HCT116 (cell line): ENCODE measurements at regions not wholly inside any gene's neighbourhood (a gene's known extent, or its start where the extent isn't known, plus 50 kb on each side); places are given as distances from the start of the nearest gene placed in this dataset.

Experiments used
- CEBPB ChIP-seq: IDR thresholded peaks from 2 replicates; pipeline ENCODE4 v1.6.1; 2012; ENCODE audit warnings: low read depth
- EZH2 ChIP-seq: fragments of 200-600 bp; sonication (generic); IDR thresholded peaks from 2 replicates; pipeline ENCODE4 v1.6.1; 2017; ENCODE audit warnings: antibody characterized with exemption, mixed run types
- POLR2A ChIP-seq: IDR thresholded peaks from 2 replicates; pipeline ENCODE4 v1.7.0; 2011; ENCODE audit warnings: borderline replicate concordance; ENCODE audit not compliant: insufficient read depth, insufficient read length; ENCODE audit errors: extremely low read depth
- POLR2AphosphoS5 ChIP-seq: IDR thresholded peaks from 2 replicates; pipeline ENCODE4 v1.6.1; 2011; ENCODE audit warnings: mild to moderate bottlenecking, low read depth, low read length, moderate library complexity
- SIN3A ChIP-seq: IDR thresholded peaks from 2 replicates; pipeline ENCODE4 v1.6.1; 2012; ENCODE audit warnings: low read depth
- YY1 ChIP-seq: IDR thresholded peaks from 2 replicates; pipeline ENCODE4 v1.6.1; 2011; ENCODE audit warnings: low read length, low read depth, moderate library complexity, mild to moderate bottlenecking; ENCODE audit not compliant: insufficient replicate concordance; ENCODE audit errors: extremely low read depth
- ZFX ChIP-seq: fragments of 450-650 bp; IDR thresholded peaks from 2 replicates; pipeline ENCODE4 v1.6.1; 2017
- ZNF274 ChIP-seq: fragments of 200-500 bp; sonication (Bioruptor generic); IDR thresholded peaks from 2 replicates; pipeline ENCODE4 v1.6.1; 2014; ENCODE audit warnings: mild to moderate bottlenecking, low read depth, low read length, inconsistent platforms
- TF ChIP-seq, protein P1 (sequence below): IDR thresholded peaks from 2 replicates; pipeline ENCODE4 v1.6.1; 2012; ENCODE audit warnings: low read depth
- TF ChIP-seq, protein P2 (sequence below), 3 experiments: fragments of 200-600 bp in 1 of 3; sonication (generic) in 1 of 3; IDR thresholded peaks in 2 of 3; conservative IDR thresholded peaks in 1 of 3; 2 replicates each; pipeline ENCODE4 v1.5.1; 2012 to 2017; ENCODE audit warnings: low read depth in 2 of 3, low read length in 2 of 3, antibody characterized with exemption in 1 of 3, borderline replicate concordance in 1 of 3, control low read depth in 1 of 3, mild to moderate bottlenecking in 1 of 3, mixed read lengths in 1 of 3, mixed run types in 1 of 3, moderate library complexity in 1 of 3; ENCODE audit not compliant: insufficient read depth in 1 of 3
- TF ChIP-seq, protein P3 (sequence below): IDR thresholded peaks from 2 replicates; pipeline ENCODE4 v1.6.1; 2012

DNA sequence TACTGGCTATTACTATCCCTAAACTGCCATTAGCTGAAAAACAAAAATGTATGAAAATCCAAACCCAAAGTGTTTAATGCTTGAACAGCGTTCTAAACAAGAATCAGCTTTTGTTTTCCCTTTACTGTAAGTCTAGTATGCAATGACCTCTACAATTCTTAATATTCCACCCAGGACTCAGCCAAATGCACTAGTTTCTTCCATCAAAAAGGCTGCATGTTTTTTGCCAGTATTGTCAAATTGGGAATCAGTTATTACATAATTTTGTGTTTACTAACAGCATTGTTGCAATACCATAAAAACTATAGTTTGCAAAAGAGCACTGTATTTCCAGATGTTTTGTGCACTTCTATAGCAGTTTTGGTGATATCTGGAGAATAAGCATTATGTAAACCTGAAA is 634.5 kb downstream of the LTN1 start:
- TF ChIP-seq SIN3A (no peak), ZNF274 (no peak), CEBPB (no peak), EZH2 (no peak), POLR2A (no peak), YY1 (no peak), POLR2AphosphoS5 (no peak), ZFX (no peak)
- TF ChIP-seq, protein P1, sequence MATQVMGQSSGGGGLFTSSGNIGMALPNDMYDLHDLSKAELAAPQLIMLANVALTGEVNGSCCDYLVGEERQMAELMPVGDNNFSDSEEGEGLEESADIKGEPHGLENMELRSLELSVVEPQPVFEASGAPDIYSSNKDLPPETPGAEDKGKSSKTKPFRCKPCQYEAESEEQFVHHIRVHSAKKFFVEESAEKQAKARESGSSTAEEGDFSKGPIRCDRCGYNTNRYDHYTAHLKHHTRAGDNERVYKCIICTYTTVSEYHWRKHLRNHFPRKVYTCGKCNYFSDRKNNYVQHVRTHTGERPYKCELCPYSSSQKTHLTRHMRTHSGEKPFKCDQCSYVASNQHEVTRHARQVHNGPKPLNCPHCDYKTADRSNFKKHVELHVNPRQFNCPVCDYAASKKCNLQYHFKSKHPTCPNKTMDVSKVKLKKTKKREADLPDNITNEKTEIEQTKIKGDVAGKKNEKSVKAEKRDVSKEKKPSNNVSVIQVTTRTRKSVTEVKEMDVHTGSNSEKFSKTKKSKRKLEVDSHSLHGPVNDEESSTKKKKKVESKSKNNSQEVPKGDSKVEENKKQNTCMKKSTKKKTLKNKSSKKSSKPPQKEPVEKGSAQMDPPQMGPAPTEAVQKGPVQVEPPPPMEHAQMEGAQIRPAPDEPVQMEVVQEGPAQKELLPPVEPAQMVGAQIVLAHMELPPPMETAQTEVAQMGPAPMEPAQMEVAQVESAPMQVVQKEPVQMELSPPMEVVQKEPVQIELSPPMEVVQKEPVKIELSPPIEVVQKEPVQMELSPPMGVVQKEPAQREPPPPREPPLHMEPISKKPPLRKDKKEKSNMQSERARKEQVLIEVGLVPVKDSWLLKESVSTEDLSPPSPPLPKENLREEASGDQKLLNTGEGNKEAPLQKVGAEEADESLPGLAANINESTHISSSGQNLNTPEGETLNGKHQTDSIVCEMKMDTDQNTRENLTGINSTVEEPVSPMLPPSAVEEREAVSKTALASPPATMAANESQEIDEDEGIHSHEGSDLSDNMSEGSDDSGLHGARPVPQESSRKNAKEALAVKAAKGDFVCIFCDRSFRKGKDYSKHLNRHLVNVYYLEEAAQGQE, result no peak
- TF ChIP-seq, protein P2, sequence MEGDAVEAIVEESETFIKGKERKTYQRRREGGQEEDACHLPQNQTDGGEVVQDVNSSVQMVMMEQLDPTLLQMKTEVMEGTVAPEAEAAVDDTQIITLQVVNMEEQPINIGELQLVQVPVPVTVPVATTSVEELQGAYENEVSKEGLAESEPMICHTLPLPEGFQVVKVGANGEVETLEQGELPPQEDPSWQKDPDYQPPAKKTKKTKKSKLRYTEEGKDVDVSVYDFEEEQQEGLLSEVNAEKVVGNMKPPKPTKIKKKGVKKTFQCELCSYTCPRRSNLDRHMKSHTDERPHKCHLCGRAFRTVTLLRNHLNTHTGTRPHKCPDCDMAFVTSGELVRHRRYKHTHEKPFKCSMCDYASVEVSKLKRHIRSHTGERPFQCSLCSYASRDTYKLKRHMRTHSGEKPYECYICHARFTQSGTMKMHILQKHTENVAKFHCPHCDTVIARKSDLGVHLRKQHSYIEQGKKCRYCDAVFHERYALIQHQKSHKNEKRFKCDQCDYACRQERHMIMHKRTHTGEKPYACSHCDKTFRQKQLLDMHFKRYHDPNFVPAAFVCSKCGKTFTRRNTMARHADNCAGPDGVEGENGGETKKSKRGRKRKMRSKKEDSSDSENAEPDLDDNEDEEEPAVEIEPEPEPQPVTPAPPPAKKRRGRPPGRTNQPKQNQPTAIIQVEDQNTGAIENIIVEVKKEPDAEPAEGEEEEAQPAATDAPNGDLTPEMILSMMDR (IDR thresholded peaks at IDR 0.05 in 2 of 3, conservative IDR thresholded peaks at IDR 0.05 in 1 of 3; ENCODE audit: borderline replicate concordance in 1 of 3, insufficient read depth in 1 of 3, low read depth in 2 of 3, low read length in 2 of 3), result no peak
- TF ChIP-seq, protein P3, sequence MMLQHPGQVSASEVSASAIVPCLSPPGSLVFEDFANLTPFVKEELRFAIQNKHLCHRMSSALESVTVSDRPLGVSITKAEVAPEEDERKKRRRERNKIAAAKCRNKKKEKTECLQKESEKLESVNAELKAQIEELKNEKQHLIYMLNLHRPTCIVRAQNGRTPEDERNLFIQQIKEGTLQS, result no peak
